Brain microvascular endothelial cell (primary cell): ENCODE measurements at regions not wholly inside any gene's neighbourhood (a gene's known extent, or its start where the extent isn't known, plus 50 kb on each side); places are given as distances from the start of the nearest gene placed in this dataset.

Source experiments
- DNase-seq: peaks from one replicate; pipeline ENCODE4 v3.0.0-alpha.2; 2020
- H3K27ac ChIP-seq: fragments of 250-450 bp; sonication (Bioruptor Pico); 2 replicates; pipeline ENCODE4 v1.5.1; 2020; ENCODE audit warnings: mild to moderate bottlenecking, moderate library complexity
- H3K27me3 ChIP-seq: fragments of 250-450 bp; sonication (Bioruptor Pico); replicated peaks from 2 replicates; pipeline ENCODE4 v1.5.1; 2020; ENCODE audit warnings: mild to moderate bottlenecking
- H3K36me3 ChIP-seq: fragments of 250-450 bp; sonication (Bioruptor Pico); replicated peaks from 2 replicates; pipeline ENCODE4 v1.5.1; 2020; ENCODE audit warnings: mild to moderate bottlenecking
- H3K4me3 ChIP-seq: 2 replicates; pipeline ENCODE4 v1.5.1; 2011; ENCODE audit warnings: low read depth, mild to moderate bottlenecking, control low read depth, low read length, moderate library complexity
- in situ Hi-C: cut with HindIII; loops from 2 replicates; pipeline ENCODE4 v1.10.0; 2017; ENCODE audit warnings: low sequenced_read_pairs, low pct_ligation_motif_present
- TF ChIP-seq, protein P1 (sequence below): IDR thresholded peaks from 2 replicates; pipeline ENCODE4 v1.5.1; 2011; ENCODE audit warnings: low read depth, mild to moderate bottlenecking, moderate library complexity, low read length, control low read depth, inconsistent platforms; ENCODE audit errors: missing control alignments

GRCh38 chrX:437661-438390 is 51.1 kb upstream of the PPP2R3B start:
- in situ Hi-C loops, result no loop called here
- no peak for DNase-seq
- TF ChIP-seq, protein P1, sequence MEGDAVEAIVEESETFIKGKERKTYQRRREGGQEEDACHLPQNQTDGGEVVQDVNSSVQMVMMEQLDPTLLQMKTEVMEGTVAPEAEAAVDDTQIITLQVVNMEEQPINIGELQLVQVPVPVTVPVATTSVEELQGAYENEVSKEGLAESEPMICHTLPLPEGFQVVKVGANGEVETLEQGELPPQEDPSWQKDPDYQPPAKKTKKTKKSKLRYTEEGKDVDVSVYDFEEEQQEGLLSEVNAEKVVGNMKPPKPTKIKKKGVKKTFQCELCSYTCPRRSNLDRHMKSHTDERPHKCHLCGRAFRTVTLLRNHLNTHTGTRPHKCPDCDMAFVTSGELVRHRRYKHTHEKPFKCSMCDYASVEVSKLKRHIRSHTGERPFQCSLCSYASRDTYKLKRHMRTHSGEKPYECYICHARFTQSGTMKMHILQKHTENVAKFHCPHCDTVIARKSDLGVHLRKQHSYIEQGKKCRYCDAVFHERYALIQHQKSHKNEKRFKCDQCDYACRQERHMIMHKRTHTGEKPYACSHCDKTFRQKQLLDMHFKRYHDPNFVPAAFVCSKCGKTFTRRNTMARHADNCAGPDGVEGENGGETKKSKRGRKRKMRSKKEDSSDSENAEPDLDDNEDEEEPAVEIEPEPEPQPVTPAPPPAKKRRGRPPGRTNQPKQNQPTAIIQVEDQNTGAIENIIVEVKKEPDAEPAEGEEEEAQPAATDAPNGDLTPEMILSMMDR, result no peak
- H3K27me3 ChIP-seq, result no peaks in the 10 kb centered on the region
- H3K4me3 ChIP-seq, result no peak overlapping the region
- H3K27ac ChIP-seq, result no peak overlapping the region
- H3K36me3 ChIP-seq, result no peaks in the 10 kb centered on the region

GRCh38 chrX:439241-439640 is 52.5 kb upstream of the PPP2R3B start:
- in situ Hi-C loops, result no loop called here
- Histone ChIP-seq H3K27me3 (no peaks in the 10 kb centered on the region), H3K36me3 (no peaks in the 10 kb centered on the region), H3K27ac (no peak overlapping the region), H3K4me3 (no peak overlapping the region)
- DNase-seq, result no peak
- TF ChIP-seq, protein P1, result no peak

GRCh38 chrX:439719-440118 is 53.0 kb upstream of the PPP2R3B start:
- in situ Hi-C loops, result no loop called here
- no peak overlapping the region for H3K27ac ChIP-seq
- DNase-seq, result no peak
- no peaks in the 10 kb centered on the region for H3K27me3 ChIP-seq
- TF ChIP-seq, protein P1, result no peak
- H3K4me3 ChIP-seq, result no peak overlapping the region
- no peaks in the 10 kb centered on the region for H3K36me3 ChIP-seq

DNA sequence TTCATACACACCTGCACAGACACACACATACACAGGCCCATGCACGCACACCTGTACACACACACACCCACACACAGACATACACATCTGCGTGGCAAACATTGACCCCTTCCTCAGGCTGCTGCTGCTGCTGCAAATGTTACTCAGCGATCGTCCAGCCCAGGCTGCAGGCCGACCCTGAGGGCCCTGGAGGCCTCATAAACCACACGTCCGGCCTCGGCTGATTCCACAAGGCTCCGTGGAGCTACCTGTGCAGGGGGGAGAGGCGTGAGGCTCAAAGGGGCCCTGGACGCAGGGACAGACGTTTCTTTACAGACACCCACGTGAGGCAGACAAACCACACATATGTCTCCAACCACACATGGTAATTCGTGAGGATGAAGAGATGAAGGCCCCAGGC is 53.9 kb upstream of the PPP2R3B start:
- H3K27ac ChIP-seq, result no peak overlapping the region
- DNase-seq, result no peak
- H3K27me3 ChIP-seq, result no peaks in the 10 kb centered on the region
- in situ Hi-C loops, result no loop called here
- no peak overlapping the region for H3K4me3 ChIP-seq
- TF ChIP-seq, protein P1, result no peak
- H3K36me3 ChIP-seq, result no peaks in the 10 kb centered on the region

DNA sequence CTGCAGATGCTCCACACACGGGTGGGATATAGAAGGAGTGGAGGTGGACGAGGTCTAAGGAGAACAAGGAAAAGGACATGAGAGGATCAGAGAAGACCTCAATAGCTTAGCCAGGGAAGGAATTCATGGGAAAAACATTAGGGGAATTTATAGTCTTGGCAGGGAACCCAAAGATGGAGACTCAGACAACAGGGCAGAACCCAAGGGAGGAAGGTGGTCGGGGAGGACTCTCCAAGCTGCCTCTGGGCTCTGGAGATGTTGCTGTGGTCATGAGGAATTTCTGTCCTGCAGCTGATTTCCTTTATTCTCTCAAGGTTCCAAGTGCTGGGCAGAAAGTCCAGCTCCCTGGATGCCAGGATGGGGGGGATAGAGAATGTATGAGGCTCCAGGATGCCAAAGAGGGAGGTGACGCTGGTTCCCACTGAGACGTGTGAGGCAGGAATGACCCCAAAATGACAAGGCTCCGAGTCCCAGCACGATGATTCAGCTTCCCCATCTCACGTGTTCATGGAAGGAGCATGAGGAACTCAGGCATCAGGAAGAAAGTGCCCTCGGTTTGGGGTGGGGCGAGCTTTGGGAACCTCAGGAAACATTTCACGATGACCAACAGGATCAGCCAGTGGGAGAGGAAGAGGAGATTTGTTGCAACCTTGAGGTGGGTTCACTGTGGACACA is 57.0 kb upstream of the PPP2R3B start:
- no peak overlapping the region for H3K27ac ChIP-seq
- in situ Hi-C loops, result no loop called here
- no peak overlapping the region for H3K4me3 ChIP-seq
- no peaks in the 10 kb centered on the region for H3K36me3 ChIP-seq
- TF ChIP-seq, protein P1, result no peak
- no peaks in the 10 kb centered on the region for H3K27me3 ChIP-seq
- no peak for DNase-seq
